Stomach (tissue), 8 donors: ENCODE measurements at regions not wholly inside any gene's neighbourhood (a gene's known extent, or its start where the extent isn't known, plus 50 kb on each side); places are given as distances from the start of the nearest gene placed in this dataset.

ENCODE experiments used
- DNase-seq, 2 donors: peaks; one replicate each; pipeline versions ENCODE4 v3.0.0 to v3.0.0-alpha.2; 2013 to 2019
- H3K27ac ChIP-seq, 5 donors: fragments of 200-600 bp in 4 of 5; sonication (generic) in 4 of 5; one replicate each; pipeline ENCODE4 v1.5.1; 2013 to 2019; ENCODE audit warnings: mild to moderate bottlenecking in 1 of 5, moderate library complexity in 1 of 5
- H3K27me3 ChIP-seq, 3 donors: fragments of 200-600 bp; sonication (generic); one replicate each; pipeline ENCODE4 v1.5.1; 2017 to 2019; ENCODE audit warnings: mixed run types in 1 of 3
- H3K36me3 ChIP-seq, 4 donors: fragments of 200-600 bp; sonication (generic); 1 replicate in 3 of 4; 2 replicates in 1 of 4; pipeline ENCODE4 v1.5.1; 2016 to 2019
- H3K4me1 ChIP-seq, 4 donors: fragments of 200-600 bp; sonication (generic); one replicate each; pipeline ENCODE4 v1.5.1; 2016 to 2019
- H3K4me3 ChIP-seq, 4 donors: fragments of 200-600 bp; sonication (generic) in 3 of 4; one replicate each; pipeline ENCODE4 v1.5.1; 2016 to 2019; ENCODE audit warnings: mild to moderate bottlenecking in 1 of 4
- H3K9me3 ChIP-seq, 4 donors: fragments of 200-600 bp; sonication (generic); one replicate each; pipeline ENCODE4 v1.5.1; 2016 to 2019
- EP300 ChIP-seq: sonication (generic); formaldehyde crosslinking; IDR thresholded peaks from one replicate; pipeline ENCODE4 v1.6.1; 2017; ENCODE audit warnings: antibody characterized with exemption
- POLR2A ChIP-seq, 4 donors: fragments of 450-650 bp; IDR thresholded peaks; one replicate each; pipeline ENCODE4 v1.6.1; 2016; ENCODE audit warnings: antibody characterized with exemption in 4 of 4, control low read depth in 2 of 4, mild to moderate bottlenecking in 1 of 4, moderate library complexity in 1 of 4
- POLR2AphosphoS5 ChIP-seq, 3 donors: sonication (generic); formaldehyde crosslinking; IDR thresholded peaks; one replicate each; pipeline ENCODE4 v1.6.1; 2016; ENCODE audit warnings: antibody characterized with exemption in 3 of 3
- WGBS, 5 donors: extraction: QIAGEN DNeasy Blood & Tissue Kit in 3 of 5; methylation state at CpG; one replicate each; pipeline versions ENCODE4 v1.1.5 to v1.1.7; 2013 to 2018; 5-methylcytosine and 5-hydroxymethylcytosine counted together
- intact Hi-C: fragments of 100-400 bp; cut with DNase I; formaldehyde crosslinking; loops from one replicate; pipeline ENCODE4 v1.15.1; 2023; ENCODE audit warnings: low total_unique reads
- TF ChIP-seq, protein P1 (sequence below), 7 experiments: fragments of 450-650 bp in 4 of 7; fragments of 200-600 bp in 3 of 7; sonication (generic) in 3 of 7; IDR thresholded peaks; one replicate each; pipeline ENCODE4 v1.5.1; 2016 to 2019; ENCODE audit warnings: antibody characterized with exemption in 7 of 7, control low read depth in 2 of 7, mild to moderate bottlenecking in 1 of 7
- donor health status: healthy with polysubstance abuse.
- donor health status: Bipolar disorder and iron deficiency.
- donor health status: healthy.

GRCh38 chr15:94970802-94971201 lies 739.4 kb downstream of the MCTP2 start:
- Histone ChIP-seq H3K9me3 (no peaks in the 10 kb centered on the region), H3K4me1 (no peaks in the 10 kb centered on the region), H3K27ac (no peak overlapping the region), H3K4me3 (no peak overlapping the region), H3K27me3 (no peaks in the 10 kb centered on the region), H3K36me3 (no peaks in the 10 kb centered on the region)
- TF ChIP-seq POLR2A (IDR thresholded peaks at IDR 0.05) = no peak
- no peak for TF ChIP-seq POLR2AphosphoS5 (IDR thresholded peaks at IDR 0.05)
- 75 to 92% (median 86%) methylated on average over 9 of the region's 9 CpGs for WGBS, 5 donors
- intact Hi-C loops = no loop called here
- DNase-seq = peak in 1 of 2 donors; percentile 11

DNA sequence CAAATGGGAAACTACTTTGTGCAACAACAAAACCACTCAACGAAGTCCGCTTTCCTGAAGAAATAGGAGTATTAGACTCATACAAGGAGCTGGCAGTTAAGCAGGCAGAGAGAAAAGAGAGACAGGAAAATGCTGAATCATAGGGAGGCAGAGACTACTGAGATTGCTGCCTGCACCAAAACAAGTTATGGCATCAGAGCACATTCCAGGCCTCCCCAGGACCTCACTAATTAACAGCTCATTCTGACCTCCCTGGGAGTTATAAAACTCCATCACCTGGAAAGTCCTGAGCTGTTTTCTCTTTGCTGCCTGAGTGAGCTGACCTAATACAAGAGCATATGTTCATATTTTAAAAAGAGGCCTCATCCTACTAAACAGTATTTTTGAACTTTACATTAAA lies 741.0 kb downstream of the MCTP2 start:
- intact Hi-C loops = no loop called here
- TF ChIP-seq POLR2AphosphoS5 (IDR thresholded peaks at IDR 0.05) = no peak
- TF ChIP-seq EP300 = no peak
- TF ChIP-seq POLR2A (IDR thresholded peaks at IDR 0.05) = no peak
- TF ChIP-seq, protein P1, sequence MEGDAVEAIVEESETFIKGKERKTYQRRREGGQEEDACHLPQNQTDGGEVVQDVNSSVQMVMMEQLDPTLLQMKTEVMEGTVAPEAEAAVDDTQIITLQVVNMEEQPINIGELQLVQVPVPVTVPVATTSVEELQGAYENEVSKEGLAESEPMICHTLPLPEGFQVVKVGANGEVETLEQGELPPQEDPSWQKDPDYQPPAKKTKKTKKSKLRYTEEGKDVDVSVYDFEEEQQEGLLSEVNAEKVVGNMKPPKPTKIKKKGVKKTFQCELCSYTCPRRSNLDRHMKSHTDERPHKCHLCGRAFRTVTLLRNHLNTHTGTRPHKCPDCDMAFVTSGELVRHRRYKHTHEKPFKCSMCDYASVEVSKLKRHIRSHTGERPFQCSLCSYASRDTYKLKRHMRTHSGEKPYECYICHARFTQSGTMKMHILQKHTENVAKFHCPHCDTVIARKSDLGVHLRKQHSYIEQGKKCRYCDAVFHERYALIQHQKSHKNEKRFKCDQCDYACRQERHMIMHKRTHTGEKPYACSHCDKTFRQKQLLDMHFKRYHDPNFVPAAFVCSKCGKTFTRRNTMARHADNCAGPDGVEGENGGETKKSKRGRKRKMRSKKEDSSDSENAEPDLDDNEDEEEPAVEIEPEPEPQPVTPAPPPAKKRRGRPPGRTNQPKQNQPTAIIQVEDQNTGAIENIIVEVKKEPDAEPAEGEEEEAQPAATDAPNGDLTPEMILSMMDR (IDR thresholded peaks at IDR 0.05) = no peak

GRCh38 chr15:94987085-94987484 lies 755.7 kb downstream of the MCTP2 start:
- Histone ChIP-seq H3K36me3 (no peaks in the 10 kb centered on the region), H3K9me3 (peaks cover 0 to 6% (median 3%) of the 10 kb centered on the region in 4 donors), H3K4me3 (no peak overlapping the region), H3K27ac (no peak overlapping the region), H3K27me3 (no peaks in the 10 kb centered on the region), H3K4me1 (no peaks in the 10 kb centered on the region)
- TF ChIP-seq, protein P1 (IDR thresholded peaks at IDR 0.05) = no peak
- TF ChIP-seq POLR2AphosphoS5 (IDR thresholded peaks at IDR 0.05) (no peak), EP300 (no peak), POLR2A (IDR thresholded peaks at IDR 0.05) (no peak)
- intact Hi-C loops = no loop called here
- 83 to 92% (median 87%) methylated on average over 1 of the region's 1 CpG for WGBS, 5 donors
- no peak for DNase-seq

More for the DNA sequence above, 741.0 kb downstream of the MCTP2 start:
- no peaks in the 10 kb centered on the region for H3K9me3 ChIP-seq
- H3K4me3 ChIP-seq = no peak overlapping the region
- H3K4me1 ChIP-seq = no peaks in the 10 kb centered on the region
- no peak for DNase-seq
- no peaks in the 10 kb centered on the region for H3K36me3 ChIP-seq
- H3K27me3 ChIP-seq = no peaks in the 10 kb centered on the region
- WGBS, 5 donors = 82 to 97% (median 87%) methylated on average over 2 of the region's 2 CpGs
- no peak overlapping the region for H3K27ac ChIP-seq

- TF ChIP-seq EP300 = no peak
- TF ChIP-seq, protein P1 (IDR thresholded peaks at IDR 0.05) = no peak
- TF ChIP-seq POLR2AphosphoS5 (IDR thresholded peaks at IDR 0.05) = no peak
- 88 to 95% (median 92%) methylated on average over 8 of the region's 8 CpGs for WGBS, 5 donors
These were observed 760.4 kb downstream of the MCTP2 start for GRCh38 chr15:94991718-94992117.

GRCh38 chr15:95009635-95010034 lies 778.3 kb downstream of the MCTP2 start:
- WGBS, 5 donors = 85 to 92% (median 88%) methylated on average over 1 of the region's 1 CpG
- H3K4me1 ChIP-seq = no peaks in the 10 kb centered on the region
- H3K9me3 ChIP-seq = no peaks in the 10 kb centered on the region
- no peak for DNase-seq
- no peaks in the 10 kb centered on the region for H3K27me3 ChIP-seq
- TF ChIP-seq, protein P1 (IDR thresholded peaks at IDR 0.05) = no peak
- TF ChIP-seq POLR2AphosphoS5 (IDR thresholded peaks at IDR 0.05) (no peak), POLR2A (IDR thresholded peaks at IDR 0.05) (no peak)
- intact Hi-C loops = no loop called here
- H3K4me3 ChIP-seq = no peak overlapping the region
- no peaks in the 10 kb centered on the region for H3K36me3 ChIP-seq
- H3K27ac ChIP-seq = no peak overlapping the region

More at GRCh38 chr15:94991718-94992117, 760.4 kb downstream of the MCTP2 start:
- intact Hi-C loops = no loop called here
- Histone ChIP-seq H3K27ac (no peak overlapping the region), H3K4me3 (no peak overlapping the region), H3K36me3 (no peaks in the 10 kb centered on the region), H3K9me3 (peaks cover 0 to 6% (median 3%) of the 10 kb centered on the region in 4 donors), H3K27me3 (no peaks in the 10 kb centered on the region), H3K4me1 (no peaks in the 10 kb centered on the region)
- DNase-seq = no peak
